WTC11 (cell line): ENCODE measurements at regions not wholly inside any gene's neighbourhood (a gene's known extent, or its start where the extent isn't known, plus 50 kb on each side); places are given as distances from the start of the nearest gene placed in this dataset.

Experiments
- TF ChIP-seq, protein P1 (sequence below): sonication (generic); formaldehyde crosslinking; IDR thresholded peaks from 2 replicates; pipeline ENCODE4 v1.8.0; 2022; ENCODE audit warnings: mild to moderate bottlenecking, missing genetic modification reagents
- TF ChIP-seq, protein P2 (sequence below): sonication (generic); formaldehyde crosslinking; IDR thresholded peaks from 2 replicates; pipeline ENCODE4 v1.8.0; 2022; ENCODE audit warnings: mild to moderate bottlenecking, missing genetic modification reagents

DNA sequence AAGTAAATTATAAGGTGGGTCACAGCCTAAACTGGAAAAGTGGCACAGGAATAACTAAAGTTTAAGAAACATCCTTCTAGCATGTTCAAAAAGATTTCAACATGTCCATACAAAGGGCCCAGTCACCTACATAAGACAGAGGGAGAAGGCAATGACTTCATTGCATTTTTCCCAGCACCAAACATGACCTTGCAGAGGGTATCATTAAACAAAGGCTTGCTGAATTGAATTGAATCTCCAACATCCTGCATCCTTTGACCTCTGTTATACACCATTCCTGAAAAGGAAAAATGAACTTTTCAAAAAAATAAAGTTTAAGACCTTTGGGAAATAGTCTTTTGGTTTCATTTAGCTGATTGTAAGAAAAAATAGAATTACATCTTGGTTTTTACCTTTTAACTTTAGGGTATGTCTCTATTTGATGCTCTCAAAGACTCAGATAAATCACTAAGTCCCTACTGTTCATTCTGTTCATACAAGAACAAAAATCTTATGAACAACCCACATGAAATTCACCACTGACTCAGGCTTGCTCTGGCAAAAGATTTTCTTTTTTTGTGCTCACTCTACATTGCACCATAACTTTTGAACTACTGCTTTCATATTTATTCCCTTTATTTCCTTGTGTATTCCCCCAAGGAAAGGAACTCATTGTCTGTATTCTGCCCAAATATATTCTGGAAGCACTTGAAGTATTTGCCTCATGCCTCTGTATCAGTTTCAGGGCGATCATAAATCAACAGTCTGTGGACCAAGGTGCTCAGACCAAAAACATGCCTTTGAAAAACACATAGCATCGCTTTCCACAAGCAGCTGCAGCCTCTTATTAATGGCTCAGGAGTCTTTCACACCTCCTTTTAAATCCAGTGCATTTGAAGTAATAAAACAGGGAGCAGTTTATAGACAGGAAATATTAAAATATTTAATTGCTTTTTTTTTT, 121.7 kb downstream of the DUSP6 start:
- TF ChIP-seq, protein P1, sequence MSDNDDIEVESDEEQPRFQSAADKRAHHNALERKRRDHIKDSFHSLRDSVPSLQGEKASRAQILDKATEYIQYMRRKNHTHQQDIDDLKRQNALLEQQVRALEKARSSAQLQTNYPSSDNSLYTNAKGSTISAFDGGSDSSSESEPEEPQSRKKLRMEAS (CRISPR knock-in tag), result no peak
- TF ChIP-seq, protein P2, sequence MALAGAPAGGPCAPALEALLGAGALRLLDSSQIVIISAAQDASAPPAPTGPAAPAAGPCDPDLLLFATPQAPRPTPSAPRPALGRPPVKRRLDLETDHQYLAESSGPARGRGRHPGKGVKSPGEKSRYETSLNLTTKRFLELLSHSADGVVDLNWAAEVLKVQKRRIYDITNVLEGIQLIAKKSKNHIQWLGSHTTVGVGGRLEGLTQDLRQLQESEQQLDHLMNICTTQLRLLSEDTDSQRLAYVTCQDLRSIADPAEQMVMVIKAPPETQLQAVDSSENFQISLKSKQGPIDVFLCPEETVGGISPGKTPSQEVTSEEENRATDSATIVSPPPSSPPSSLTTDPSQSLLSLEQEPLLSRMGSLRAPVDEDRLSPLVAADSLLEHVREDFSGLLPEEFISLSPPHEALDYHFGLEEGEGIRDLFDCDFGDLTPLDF (CRISPR knock-in tag), result no peak
